ENCODE measurements at regions not wholly inside any gene's neighbourhood (a gene's known extent, or its start where the extent isn't known, plus 50 kb on each side); places are given as distances from the start of the nearest gene placed in this dataset.

DNA sequence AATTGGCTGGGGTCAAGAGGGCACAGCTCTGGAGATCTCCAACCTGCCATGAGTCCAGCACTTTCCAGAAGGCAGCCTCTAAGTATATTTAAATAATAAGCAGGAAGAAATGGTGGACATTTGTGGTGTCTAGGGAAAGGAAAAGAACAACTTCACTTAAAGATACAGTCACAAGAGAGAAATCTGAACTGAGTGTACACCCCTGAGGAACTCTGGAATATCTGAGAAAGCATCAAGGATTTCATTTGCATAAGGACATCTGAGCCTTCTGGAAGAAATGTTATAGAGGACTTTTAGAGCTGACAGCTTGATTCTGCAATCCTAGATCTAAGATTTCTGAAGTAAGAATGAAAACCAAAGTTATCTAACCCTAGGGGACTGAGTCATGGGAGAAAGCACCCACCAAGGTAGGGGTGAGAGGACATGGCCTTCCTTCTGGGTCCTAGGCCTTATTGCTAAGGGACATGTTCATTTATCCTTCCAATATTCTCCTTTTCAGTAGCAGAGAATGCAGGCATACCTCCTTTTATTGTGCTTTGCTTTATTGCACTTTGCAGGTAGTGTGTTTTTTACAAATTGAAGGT, 253.4 kb upstream of the SLC24A2 start:
- Histone ChIP-seq H3K27me3 (no peaks in the 10 kb centered on the region), H3K27ac (no peak overlapping the region), H3K9me3 (no peaks in the 10 kb centered on the region), H3K4me3 (no peak overlapping the region), H3K4me1 (peaks cover 0 to 3% of the 10 kb centered on the region in 2 donors), H3K36me3 (no peaks in the 10 kb centered on the region)
- TF ChIP-seq, protein P1, sequence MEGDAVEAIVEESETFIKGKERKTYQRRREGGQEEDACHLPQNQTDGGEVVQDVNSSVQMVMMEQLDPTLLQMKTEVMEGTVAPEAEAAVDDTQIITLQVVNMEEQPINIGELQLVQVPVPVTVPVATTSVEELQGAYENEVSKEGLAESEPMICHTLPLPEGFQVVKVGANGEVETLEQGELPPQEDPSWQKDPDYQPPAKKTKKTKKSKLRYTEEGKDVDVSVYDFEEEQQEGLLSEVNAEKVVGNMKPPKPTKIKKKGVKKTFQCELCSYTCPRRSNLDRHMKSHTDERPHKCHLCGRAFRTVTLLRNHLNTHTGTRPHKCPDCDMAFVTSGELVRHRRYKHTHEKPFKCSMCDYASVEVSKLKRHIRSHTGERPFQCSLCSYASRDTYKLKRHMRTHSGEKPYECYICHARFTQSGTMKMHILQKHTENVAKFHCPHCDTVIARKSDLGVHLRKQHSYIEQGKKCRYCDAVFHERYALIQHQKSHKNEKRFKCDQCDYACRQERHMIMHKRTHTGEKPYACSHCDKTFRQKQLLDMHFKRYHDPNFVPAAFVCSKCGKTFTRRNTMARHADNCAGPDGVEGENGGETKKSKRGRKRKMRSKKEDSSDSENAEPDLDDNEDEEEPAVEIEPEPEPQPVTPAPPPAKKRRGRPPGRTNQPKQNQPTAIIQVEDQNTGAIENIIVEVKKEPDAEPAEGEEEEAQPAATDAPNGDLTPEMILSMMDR (IDR thresholded peaks at IDR 0.05 in 4 of 5, conservative IDR thresholded peaks at IDR 0.05 in 1 of 5), result no peak
- TF ChIP-seq POLR2A (IDR thresholded peaks at IDR 0.05), result no peak
- no peak for DNase-seq
- in situ Hi-C loops (cut with MboI; ENCODE audit: low sequenced_read_pairs in 4 of 4) (loop anchor here in 1 of 4 donors (25.0 kb wide), 1 partner anchor 105 kb away; no protein-coding TSS in a partner anchor), intact Hi-C loops (cut with DNase I; ENCODE audit: low total_unique reads) (no loop called here)
- ATAC-seq, result no peak

DNA sequence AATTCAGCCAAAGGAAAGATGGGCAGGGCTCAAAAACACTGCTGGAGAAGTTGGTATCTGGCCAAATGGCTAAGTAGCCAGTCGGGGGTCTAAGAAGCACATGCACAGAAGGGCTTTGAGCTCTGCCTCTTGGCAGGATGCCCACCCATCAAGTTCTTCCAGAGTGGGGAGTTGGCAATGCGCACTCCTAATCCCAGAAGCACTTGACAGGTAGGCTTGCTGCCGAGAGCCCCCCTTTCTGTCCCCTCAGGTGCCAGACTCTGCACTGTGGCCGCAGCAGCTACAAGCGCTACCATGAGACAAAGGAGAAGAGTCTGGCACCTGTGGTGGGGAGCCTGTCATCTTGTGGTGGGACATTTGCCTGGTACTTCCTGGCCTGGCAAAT, 252.9 kb upstream of the SLC24A2 start:
- intact Hi-C loops (cut with DNase I; ENCODE audit: low total_unique reads), result no loop called here
- H3K27me3 ChIP-seq, result no peaks in the 10 kb centered on the region
- no peak overlapping the region for H3K4me3 ChIP-seq
- no peak overlapping the region for H3K27ac ChIP-seq
- H3K36me3 ChIP-seq, result no peaks in the 10 kb centered on the region
- ATAC-seq, result no peak
- H3K4me1 ChIP-seq, result peaks cover 0 to 3% of the 10 kb centered on the region in 2 donors
- TF ChIP-seq, protein P1 (IDR thresholded peaks at IDR 0.05 in 4 of 5, conservative IDR thresholded peaks at IDR 0.05 in 1 of 5), result no peak
- TF ChIP-seq POLR2A (IDR thresholded peaks at IDR 0.05), result no peak
- no peaks in the 10 kb centered on the region for H3K9me3 ChIP-seq
- no peak for DNase-seq
- in situ Hi-C loops (cut with MboI; ENCODE audit: low sequenced_read_pairs in 4 of 4), result loop anchor here in 1 of 4 donors (25.0 kb wide), 1 partner anchor 104 kb away; no protein-coding TSS in a partner anchor

DNA sequence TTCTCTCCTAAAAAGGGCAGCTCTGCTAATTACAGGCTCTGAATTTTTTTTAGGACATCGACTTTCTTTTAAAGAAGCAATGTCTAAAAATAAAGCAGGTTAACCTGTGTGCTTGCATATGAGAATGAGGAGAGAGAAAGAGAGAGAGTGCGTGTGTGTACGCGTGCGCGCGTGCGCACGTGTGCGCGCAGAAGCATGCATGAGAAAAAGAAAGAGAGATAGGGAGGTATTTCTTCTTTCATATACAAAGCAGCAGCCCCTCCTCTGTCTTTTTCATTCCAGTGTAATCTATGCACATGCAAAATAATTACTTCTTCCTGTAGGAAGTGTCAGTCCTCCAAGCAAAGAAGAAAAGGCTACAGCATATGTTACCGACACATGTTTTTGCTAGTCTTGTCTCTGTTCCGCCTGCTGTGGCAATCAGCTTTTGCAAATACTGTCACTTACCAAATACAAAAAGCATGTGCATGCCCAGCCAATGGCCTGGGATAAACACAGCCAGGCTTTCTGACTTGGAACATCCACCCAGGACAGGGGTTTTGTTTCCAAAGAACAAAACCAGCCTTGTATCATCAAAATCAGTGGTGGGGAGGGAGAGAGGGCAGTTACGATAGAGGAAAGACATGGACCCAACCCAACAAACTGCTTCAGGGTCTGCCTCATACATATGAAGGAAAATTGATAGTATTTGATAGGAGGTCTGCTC, 252.3 kb upstream of the SLC24A2 start:
- no peak for ATAC-seq

DNA sequence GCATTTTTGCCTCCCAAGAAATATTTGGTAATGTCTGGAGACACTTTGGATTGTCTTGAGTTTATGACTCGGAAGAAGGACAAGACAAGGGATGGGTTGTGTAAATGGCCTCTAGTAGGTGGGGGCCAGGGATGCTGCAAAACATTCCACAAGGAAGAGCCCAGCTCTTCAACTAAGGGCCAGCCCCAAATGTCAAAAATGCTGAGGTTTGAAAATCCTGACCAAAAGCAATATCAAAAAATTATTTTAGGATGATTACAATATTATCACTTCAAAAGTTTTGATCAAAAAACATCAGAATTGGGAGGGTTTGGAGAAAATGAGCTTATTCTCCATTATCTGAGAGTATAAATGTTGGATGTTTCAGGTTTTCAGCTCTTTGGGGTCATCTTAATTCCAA, 248.9 kb upstream of the SLC24A2 start:
- Histone ChIP-seq H3K27me3 (no peaks in the 10 kb centered on the region), H3K4me1 (peaks cover 0 to 8% of the 10 kb centered on the region in 2 donors), H3K36me3 (no peaks in the 10 kb centered on the region), H3K4me3 (no peak overlapping the region), H3K27ac (no peak overlapping the region), H3K9me3 (no peaks in the 10 kb centered on the region)
- in situ Hi-C loops (cut with MboI; ENCODE audit: low sequenced_read_pairs in 4 of 4) (loop anchor here in 1 of 4 donors (25.0 kb wide), 1 partner anchor 100 kb away; no protein-coding TSS in a partner anchor), intact Hi-C loops (cut with DNase I; ENCODE audit: low total_unique reads) (no loop called here)
- ATAC-seq (no peak), DNase-seq (no peak)
- TF ChIP-seq, protein P1 (IDR thresholded peaks at IDR 0.05 in 4 of 5, conservative IDR thresholded peaks at IDR 0.05 in 1 of 5), result no peak
- TF ChIP-seq POLR2A (IDR thresholded peaks at IDR 0.05), result no peak

More for the DNA sequence above, 252.3 kb upstream of the SLC24A2 start:
- H3K27me3 ChIP-seq, result no peaks in the 10 kb centered on the region
- no peaks in the 10 kb centered on the region for H3K9me3 ChIP-seq
- H3K36me3 ChIP-seq, result no peaks in the 10 kb centered on the region
- no peak for DNase-seq
- in situ Hi-C loops (cut with MboI; ENCODE audit: low sequenced_read_pairs in 4 of 4), result loop anchor here in 1 of 4 donors (25.0 kb wide), 1 partner anchor 104 kb away; no protein-coding TSS in a partner anchor
- no peak overlapping the region for H3K27ac ChIP-seq
- H3K4me3 ChIP-seq, result no peak overlapping the region
- TF ChIP-seq, protein P1 (IDR thresholded peaks at IDR 0.05 in 4 of 5, conservative IDR thresholded peaks at IDR 0.05 in 1 of 5), result no peak
- no peak for TF ChIP-seq POLR2A (IDR thresholded peaks at IDR 0.05)
- intact Hi-C loops (cut with DNase I; ENCODE audit: low total_unique reads), result no loop called here
- peaks cover 0 to 3% of the 10 kb centered on the region in 2 donors for H3K4me1 ChIP-seq
